GM12873 (cell line): ENCODE measurements at regions not wholly inside any gene's neighbourhood (a gene's known extent, or its start where the extent isn't known, plus 50 kb on each side); places are given as distances from the start of the nearest gene placed in this dataset.

Source experiments
- CTCF ChIP-seq: IDR thresholded peaks from 2 replicates; pipeline ENCODE4 v1.5.1; 2012; ENCODE audit warnings: low read depth, mild to moderate bottlenecking, moderate library complexity, low read length, control low read depth; ENCODE audit not compliant: insufficient read depth; ENCODE audit errors: missing control alignments

- TF ChIP-seq CTCF: no peak
These were observed 194.2 kb upstream of the NOCT start for GRCh38 chr4:138821331-138821730.

- no peak for TF ChIP-seq CTCF
These were observed 198.7 kb upstream of the NOCT start for GRCh38 chr4:138816875-138817274.

GRCh38 chr4:138815811-138816210 is 199.8 kb upstream of the NOCT start:
- no peak for TF ChIP-seq CTCF

- TF ChIP-seq CTCF: no peak
These were observed 209.8 kb upstream of the NOCT start for GRCh38 chr4:138805736-138806135.

- no peak for TF ChIP-seq CTCF
These were observed 210.9 kb upstream of the NOCT start for GRCh38 chr4:138804711-138805110.

- no peak for TF ChIP-seq CTCF
These were observed 212.5 kb upstream of the NOCT start for GRCh38 chr4:138803051-138803450.

GRCh38 chr4:138802499-138802898 is 213.1 kb upstream of the NOCT start:
- no peak for TF ChIP-seq CTCF

GRCh38 chr4:138800421-138800820 is 215.2 kb upstream of the NOCT start:
- no peak for TF ChIP-seq CTCF
